GM06990 (cell line): ENCODE measurements at regions not wholly inside any gene's neighbourhood (a gene's known extent, or its start where the extent isn't known, plus 50 kb on each side); places are given as distances from the start of the nearest gene placed in this dataset.

Experiments
- DNase-seq: peaks from one replicate; pipeline ENCODE4 v3.0.0-alpha.2; 2011; ENCODE audit not compliant: insufficient read length; ENCODE audit errors: extremely low read depth
- H3K27me3 ChIP-seq: replicated peaks from 2 replicates; pipeline ENCODE4 v1.6.0; 2011; ENCODE audit warnings: low read length; ENCODE audit not compliant: control insufficient read depth, insufficient read depth
- H3K36me3 ChIP-seq: 2 replicates; pipeline ENCODE4 v1.5.1; 2011; ENCODE audit warnings: low read length; ENCODE audit not compliant: control insufficient read depth, insufficient read depth
- H3K4me3 ChIP-seq: replicated peaks from 2 replicates; pipeline ENCODE4 v1.5.1; 2011; ENCODE audit warnings: low read depth, mild to moderate bottlenecking, control low read depth, low read length
- TF ChIP-seq, protein P1 (sequence below): IDR thresholded peaks from 2 replicates; pipeline ENCODE4 v1.5.1; 2011; ENCODE audit warnings: low read length, control low read depth, mild to moderate bottlenecking, inconsistent platforms; ENCODE audit not compliant: insufficient read depth, poor library complexity, severe bottlenecking

DNA sequence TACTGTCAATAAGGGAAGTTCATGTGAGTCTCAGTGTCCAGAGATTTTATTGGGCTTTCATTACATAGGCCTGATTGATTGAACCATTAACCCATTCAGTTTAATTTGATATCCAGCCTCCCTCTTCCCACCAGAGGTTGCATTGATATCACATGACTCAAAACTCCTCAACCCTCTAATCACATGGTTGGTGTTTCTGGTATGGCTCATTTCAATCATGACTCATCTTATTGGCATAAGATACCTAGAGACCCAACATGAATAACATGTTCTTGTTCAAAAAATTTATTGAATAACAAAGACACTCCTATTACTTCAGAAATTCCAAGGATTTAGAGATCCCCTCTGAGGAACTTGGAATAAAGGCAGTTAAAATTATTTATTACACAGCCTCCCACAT, 982.2 kb downstream of the TLE1 start:
- no peak for DNase-seq
- TF ChIP-seq, protein P1, sequence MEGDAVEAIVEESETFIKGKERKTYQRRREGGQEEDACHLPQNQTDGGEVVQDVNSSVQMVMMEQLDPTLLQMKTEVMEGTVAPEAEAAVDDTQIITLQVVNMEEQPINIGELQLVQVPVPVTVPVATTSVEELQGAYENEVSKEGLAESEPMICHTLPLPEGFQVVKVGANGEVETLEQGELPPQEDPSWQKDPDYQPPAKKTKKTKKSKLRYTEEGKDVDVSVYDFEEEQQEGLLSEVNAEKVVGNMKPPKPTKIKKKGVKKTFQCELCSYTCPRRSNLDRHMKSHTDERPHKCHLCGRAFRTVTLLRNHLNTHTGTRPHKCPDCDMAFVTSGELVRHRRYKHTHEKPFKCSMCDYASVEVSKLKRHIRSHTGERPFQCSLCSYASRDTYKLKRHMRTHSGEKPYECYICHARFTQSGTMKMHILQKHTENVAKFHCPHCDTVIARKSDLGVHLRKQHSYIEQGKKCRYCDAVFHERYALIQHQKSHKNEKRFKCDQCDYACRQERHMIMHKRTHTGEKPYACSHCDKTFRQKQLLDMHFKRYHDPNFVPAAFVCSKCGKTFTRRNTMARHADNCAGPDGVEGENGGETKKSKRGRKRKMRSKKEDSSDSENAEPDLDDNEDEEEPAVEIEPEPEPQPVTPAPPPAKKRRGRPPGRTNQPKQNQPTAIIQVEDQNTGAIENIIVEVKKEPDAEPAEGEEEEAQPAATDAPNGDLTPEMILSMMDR: no peak

DNA sequence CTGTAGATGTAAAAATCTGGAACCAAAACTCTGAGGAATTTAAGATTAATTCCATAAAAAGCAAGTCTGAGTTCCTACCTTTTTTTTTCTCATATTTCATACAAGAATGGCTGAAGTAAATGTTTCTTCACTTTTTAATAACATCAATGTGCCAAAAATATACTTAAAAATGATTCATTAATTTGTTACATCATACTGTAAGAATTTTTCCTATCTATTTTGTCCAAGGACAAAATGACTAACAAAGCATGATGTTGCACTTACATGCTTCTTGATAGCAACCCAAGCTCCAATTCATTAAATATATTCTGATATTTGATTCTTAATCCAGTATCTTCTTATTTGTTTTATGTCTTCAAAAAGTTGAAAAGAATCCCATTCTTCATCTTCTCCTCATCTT, 988.3 kb downstream of the TLE1 start:
- DNase-seq: no peak
- Histone ChIP-seq H3K36me3 (no peaks in the 10 kb centered on the region), H3K4me3 (no peak overlapping the region), H3K27me3 (no peaks in the 10 kb centered on the region)
- TF ChIP-seq, protein P1: no peak

More for the DNA sequence above, 982.2 kb downstream of the TLE1 start:
- Histone ChIP-seq H3K36me3 (no peaks in the 10 kb centered on the region), H3K27me3 (no peaks in the 10 kb centered on the region), H3K4me3 (no peak overlapping the region)

DNA sequence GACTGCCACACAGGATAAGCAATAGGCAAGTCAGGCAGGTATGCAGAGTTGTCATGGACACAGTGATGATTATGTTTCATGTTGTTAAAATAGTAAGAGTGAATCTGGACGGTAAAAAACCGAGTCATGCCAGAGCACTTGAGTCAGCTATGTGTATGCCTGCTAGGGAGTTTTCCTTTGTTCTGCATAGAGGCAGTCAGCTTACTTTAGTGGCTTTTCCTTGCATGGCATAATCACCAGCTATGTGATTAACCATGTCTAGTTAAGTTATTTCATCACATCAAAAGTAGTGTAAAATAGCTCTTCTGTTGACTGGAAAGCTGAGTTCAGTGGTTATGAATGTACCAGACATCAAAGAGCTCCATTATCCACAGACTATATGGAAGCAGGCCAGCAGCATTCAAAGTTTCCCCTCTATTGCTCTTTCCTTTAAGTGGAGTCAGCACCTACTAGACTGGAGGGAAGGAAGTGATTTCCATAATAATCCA, 989.8 kb downstream of the TLE1 start:
- no peaks in the 10 kb centered on the region for H3K27me3 ChIP-seq
- DNase-seq: no peak
- H3K4me3 ChIP-seq: no peak overlapping the region
- TF ChIP-seq, protein P1: no peak
- no peaks in the 10 kb centered on the region for H3K36me3 ChIP-seq

DNA sequence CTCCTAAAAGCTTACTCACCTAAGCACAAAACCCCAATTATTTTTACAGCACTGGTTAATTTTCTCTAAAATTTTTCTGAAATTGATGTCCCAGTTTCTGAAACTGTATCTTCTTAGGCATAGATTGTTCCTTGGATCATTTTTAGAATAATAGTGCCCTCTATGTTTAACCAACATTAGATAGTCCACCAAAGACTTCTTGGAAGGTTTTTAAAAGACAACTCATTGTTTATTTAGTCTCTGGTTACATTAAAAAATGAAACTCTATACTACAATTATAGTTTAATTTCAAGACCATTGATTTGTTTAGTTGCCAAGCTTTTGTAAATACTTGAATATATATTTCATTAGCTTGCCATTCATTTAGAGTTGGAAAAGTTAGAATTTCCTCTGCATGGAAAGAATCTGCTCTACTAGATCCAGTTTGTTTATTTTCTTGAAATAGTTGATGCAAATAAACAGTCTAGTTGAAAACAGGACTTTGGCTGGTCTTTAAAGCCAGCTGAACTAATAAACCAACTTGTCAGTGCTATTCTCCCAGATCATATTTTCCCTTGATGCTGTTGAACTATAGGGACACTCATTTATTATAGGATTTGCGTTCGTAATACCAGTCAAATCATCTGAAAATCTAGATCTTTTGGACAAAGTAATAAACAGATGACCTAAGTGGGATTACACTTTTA, 990.5 kb downstream of the TLE1 start:
- H3K4me3 ChIP-seq: no peak overlapping the region
- DNase-seq: no peak
- TF ChIP-seq, protein P1: no peak
- no peaks in the 10 kb centered on the region for H3K27me3 ChIP-seq
- H3K36me3 ChIP-seq: no peaks in the 10 kb centered on the region

DNA sequence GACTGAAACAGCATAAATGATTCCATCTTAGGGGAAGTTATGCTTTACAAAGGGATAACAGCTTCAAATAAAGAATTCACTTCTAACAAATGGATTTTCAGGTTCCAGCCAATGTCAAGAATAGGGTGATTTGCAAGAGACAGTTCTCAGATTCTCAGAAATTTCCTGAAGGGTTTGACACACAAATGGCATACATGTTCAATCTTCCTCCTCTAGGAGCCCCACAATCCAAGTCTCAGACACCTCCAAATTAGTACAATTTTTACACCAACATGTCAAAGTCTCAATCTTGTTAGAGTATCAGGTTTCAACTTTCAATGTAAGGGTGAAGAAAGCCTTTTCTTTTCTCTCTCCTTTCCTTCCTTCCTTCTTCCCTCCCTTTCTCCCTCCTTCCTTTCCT, 996.6 kb downstream of the TLE1 start:
- Histone ChIP-seq H3K27me3 (no peaks in the 10 kb centered on the region), H3K36me3 (no peaks in the 10 kb centered on the region), H3K4me3 (no peak overlapping the region)
- TF ChIP-seq, protein P1: no peak
- no peak for DNase-seq
